ENCODE measurements at regions not wholly inside any gene's neighbourhood (a gene's known extent, or its start where the extent isn't known, plus 50 kb on each side); places are given as distances from the start of the nearest gene placed in this dataset.

DNA sequence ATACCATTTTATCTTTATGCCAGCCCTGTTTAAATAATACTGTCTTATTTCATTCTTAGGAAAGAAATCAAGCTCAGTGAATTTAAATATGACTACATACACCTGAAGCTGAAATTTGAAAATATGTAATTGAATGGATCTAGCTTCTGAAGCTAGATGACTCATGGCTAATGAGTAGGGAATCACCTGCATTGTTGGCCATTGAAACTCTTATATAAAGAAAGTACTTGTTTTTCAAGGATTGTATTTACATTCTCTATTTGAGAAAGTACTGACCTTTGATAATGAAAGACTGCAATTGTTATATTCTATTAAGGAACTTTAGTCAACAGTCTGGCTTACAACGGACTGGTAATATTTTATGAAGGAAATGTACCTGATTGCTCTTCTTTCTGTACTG lies 346.7 kb upstream of the LRATD1 start:
- TF ChIP-seq EP300 (IDR thresholded peaks at IDR 0.05) (no peak), POLR2AphosphoS5 (IDR thresholded peaks at IDR 0.05) (no peak)
- TF ChIP-seq, protein P1, sequence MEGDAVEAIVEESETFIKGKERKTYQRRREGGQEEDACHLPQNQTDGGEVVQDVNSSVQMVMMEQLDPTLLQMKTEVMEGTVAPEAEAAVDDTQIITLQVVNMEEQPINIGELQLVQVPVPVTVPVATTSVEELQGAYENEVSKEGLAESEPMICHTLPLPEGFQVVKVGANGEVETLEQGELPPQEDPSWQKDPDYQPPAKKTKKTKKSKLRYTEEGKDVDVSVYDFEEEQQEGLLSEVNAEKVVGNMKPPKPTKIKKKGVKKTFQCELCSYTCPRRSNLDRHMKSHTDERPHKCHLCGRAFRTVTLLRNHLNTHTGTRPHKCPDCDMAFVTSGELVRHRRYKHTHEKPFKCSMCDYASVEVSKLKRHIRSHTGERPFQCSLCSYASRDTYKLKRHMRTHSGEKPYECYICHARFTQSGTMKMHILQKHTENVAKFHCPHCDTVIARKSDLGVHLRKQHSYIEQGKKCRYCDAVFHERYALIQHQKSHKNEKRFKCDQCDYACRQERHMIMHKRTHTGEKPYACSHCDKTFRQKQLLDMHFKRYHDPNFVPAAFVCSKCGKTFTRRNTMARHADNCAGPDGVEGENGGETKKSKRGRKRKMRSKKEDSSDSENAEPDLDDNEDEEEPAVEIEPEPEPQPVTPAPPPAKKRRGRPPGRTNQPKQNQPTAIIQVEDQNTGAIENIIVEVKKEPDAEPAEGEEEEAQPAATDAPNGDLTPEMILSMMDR (IDR thresholded peaks at IDR 0.05), result no peak

All from suprapubic skin (tissue), 4 donors.